PC-9 (cell line): ENCODE measurements at regions not wholly inside any gene's neighbourhood (a gene's known extent, or its start where the extent isn't known, plus 50 kb on each side); places are given as distances from the start of the nearest gene placed in this dataset.

Source experiments
- EZH2 ChIP-seq: fragments of 200-600 bp; sonication (generic); IDR thresholded peaks from 2 replicates; pipeline ENCODE4 v1.8.0; 2017; ENCODE audit warnings: antibody characterized with exemption, low read depth
- TF ChIP-seq, protein P1 (sequence below): fragments of 200-600 bp; sonication (generic); conservative IDR thresholded peaks from 2 replicates; pipeline ENCODE4 v1.6.1; 2017; ENCODE audit warnings: mixed run types, antibody characterized with exemption, mild to moderate bottlenecking, moderate library complexity

DNA sequence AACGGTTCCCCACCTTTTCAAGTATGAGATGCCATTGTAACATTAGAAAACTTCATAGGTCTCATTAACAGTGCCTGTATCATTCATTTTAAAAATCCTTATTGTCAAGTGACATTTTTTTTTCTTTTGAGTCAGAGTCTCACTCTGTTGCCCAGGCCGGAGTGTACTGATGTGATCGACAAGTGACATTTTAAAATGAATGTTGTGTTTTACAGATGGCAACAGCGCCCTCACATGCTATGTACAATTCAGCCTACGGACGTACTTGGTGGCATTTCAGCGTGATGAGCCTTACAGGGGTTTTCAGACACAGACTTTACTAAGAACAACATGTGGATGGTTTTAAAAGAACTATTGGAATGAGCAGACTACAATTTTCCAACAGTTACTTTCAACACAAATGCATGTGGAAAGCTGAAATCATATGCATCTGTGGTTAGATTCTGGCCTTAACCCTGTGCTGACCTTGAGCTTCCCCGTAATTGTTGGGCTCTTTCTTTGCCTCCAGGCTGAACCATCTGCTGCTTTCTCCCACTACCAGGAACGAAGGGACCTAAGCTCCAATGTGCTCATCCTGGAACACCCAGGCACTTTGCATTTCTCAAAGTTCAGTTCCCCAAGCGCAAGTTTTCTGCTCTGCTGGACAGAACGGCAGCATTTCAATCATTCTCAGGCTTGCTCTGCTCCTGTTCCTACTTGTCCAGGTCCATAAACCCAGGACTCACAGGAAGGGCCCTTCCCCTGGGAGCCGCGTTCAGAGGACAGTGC, 119.9 kb upstream of the NDUFV2 start:
- TF ChIP-seq, protein P1, sequence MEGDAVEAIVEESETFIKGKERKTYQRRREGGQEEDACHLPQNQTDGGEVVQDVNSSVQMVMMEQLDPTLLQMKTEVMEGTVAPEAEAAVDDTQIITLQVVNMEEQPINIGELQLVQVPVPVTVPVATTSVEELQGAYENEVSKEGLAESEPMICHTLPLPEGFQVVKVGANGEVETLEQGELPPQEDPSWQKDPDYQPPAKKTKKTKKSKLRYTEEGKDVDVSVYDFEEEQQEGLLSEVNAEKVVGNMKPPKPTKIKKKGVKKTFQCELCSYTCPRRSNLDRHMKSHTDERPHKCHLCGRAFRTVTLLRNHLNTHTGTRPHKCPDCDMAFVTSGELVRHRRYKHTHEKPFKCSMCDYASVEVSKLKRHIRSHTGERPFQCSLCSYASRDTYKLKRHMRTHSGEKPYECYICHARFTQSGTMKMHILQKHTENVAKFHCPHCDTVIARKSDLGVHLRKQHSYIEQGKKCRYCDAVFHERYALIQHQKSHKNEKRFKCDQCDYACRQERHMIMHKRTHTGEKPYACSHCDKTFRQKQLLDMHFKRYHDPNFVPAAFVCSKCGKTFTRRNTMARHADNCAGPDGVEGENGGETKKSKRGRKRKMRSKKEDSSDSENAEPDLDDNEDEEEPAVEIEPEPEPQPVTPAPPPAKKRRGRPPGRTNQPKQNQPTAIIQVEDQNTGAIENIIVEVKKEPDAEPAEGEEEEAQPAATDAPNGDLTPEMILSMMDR = peak; percentile 68
- TF ChIP-seq EZH2 = no peak
